OCI-LY3 (cell line): ENCODE measurements at regions not wholly inside any gene's neighbourhood (a gene's known extent, or its start where the extent isn't known, plus 50 kb on each side); places are given as distances from the start of the nearest gene placed in this dataset.

Source experiments
- H2AFZ ChIP-seq: fragments of 200-600, 300-600 bp; shearing (Covaris generic); 2 replicates; pipeline ENCODE4 v1.6.0; 2014; ENCODE audit warnings: antibody characterized with exemption, low read depth, low read length
- H3K27ac ChIP-seq: fragments of 200-600, 300-600 bp; sonication (generic); 2 replicates; pipeline ENCODE4 v1.5.1; 2014; ENCODE audit warnings: mild to moderate bottlenecking, low read length, moderate library complexity, mixed read lengths
- H3K27me3 ChIP-seq: fragments of 200-600, 300-600 bp; sonication (generic); 2 replicates; pipeline ENCODE4 v1.6.1; 2014; ENCODE audit warnings: low read depth, low read length, mixed read lengths
- H3K36me3 ChIP-seq: fragments of 200-600, 300-600 bp; sonication (generic); replicated peaks from 2 replicates; pipeline ENCODE3; 2014; ENCODE audit warnings: low read depth, low read length, mixed read lengths
- H3K4me1 ChIP-seq: fragments of 300-600, 200-600 bp; sonication (generic); 2 replicates; pipeline ENCODE4 v1.6.1; 2014; ENCODE audit warnings: low read length, mixed read lengths
- H3K4me2 ChIP-seq: fragments of 200-600, 300-600 bp; sonication (generic); 2 replicates; pipeline ENCODE4 v1.6.1; 2014; ENCODE audit warnings: low read length, mixed read lengths
- H3K4me3 ChIP-seq: fragments of 300-600, 200-600 bp; sonication (generic); 2 replicates; pipeline ENCODE4 v1.5.1; 2014; ENCODE audit warnings: antibody characterized with exemption, mild to moderate bottlenecking, low read length, moderate library complexity
- H3K79me2 ChIP-seq: fragments of 300-600, 200-600 bp; shearing (Covaris generic); 2 replicates; pipeline ENCODE4 v1.6.1; 2014; ENCODE audit warnings: mild to moderate bottlenecking, low read length, mixed read lengths
- H3K9ac ChIP-seq: fragments of 300-600, 200-600 bp; shearing (Covaris generic); 2 replicates; pipeline ENCODE4 v1.6.0; 2014; ENCODE audit warnings: mild to moderate bottlenecking, low read length, moderate library complexity
- H3K9me3 ChIP-seq: fragments of 200-600, 300-600 bp; shearing (Covaris generic); 2 replicates; pipeline ENCODE4 v1.6.1; 2014; ENCODE audit warnings: low read length, mixed read lengths; ENCODE audit not compliant: insufficient read depth
- H4K20me1 ChIP-seq: fragments of 200-600, 300-600 bp; sonication (generic); 2 replicates; pipeline ENCODE4 v1.6.1; 2016; ENCODE audit warnings: low read length, mixed read lengths; ENCODE audit not compliant: insufficient read depth
- EZH2phosphoT487 ChIP-seq: fragments of 200-600 bp; shearing (Covaris generic); IDR thresholded peaks from 2 replicates; pipeline ENCODE4 v1.6.1; 2018; ENCODE audit warnings: antibody characterized with exemption, mixed run types, low read depth
- TF ChIP-seq, protein P1 (sequence below): fragments of 200-600, 300-600 bp; sonication (generic); IDR thresholded peaks from 2 replicates; pipeline ENCODE4 v1.5.1; 2014; ENCODE audit warnings: antibody characterized with exemption, low read length, low read depth

DNA sequence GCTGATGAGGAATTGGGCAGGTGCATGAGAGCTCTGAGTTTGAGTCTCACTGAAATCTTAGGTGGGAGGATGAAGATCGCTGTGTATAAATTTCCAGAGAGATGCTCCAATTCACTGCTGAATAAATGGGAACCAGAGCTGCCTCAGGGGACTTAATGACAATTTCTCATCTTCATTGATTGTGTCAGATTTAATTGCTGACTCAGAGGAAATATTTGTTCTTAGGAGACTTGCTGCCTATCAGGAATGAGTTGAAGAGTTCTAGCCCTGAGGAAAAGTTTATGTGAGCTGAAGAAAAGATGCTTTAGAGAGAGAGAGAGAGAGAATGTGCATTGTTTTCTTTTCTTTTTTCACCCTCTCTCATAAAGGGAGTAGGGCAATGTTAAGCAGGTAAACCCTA is 827.5 kb upstream of the WWC1 start:
- no peak overlapping the region for H3K4me2 ChIP-seq
- no peak overlapping the region for H2AFZ ChIP-seq
- TF ChIP-seq EZH2phosphoT487, result no peak
- TF ChIP-seq, protein P1, sequence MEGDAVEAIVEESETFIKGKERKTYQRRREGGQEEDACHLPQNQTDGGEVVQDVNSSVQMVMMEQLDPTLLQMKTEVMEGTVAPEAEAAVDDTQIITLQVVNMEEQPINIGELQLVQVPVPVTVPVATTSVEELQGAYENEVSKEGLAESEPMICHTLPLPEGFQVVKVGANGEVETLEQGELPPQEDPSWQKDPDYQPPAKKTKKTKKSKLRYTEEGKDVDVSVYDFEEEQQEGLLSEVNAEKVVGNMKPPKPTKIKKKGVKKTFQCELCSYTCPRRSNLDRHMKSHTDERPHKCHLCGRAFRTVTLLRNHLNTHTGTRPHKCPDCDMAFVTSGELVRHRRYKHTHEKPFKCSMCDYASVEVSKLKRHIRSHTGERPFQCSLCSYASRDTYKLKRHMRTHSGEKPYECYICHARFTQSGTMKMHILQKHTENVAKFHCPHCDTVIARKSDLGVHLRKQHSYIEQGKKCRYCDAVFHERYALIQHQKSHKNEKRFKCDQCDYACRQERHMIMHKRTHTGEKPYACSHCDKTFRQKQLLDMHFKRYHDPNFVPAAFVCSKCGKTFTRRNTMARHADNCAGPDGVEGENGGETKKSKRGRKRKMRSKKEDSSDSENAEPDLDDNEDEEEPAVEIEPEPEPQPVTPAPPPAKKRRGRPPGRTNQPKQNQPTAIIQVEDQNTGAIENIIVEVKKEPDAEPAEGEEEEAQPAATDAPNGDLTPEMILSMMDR, result no peak

DNA sequence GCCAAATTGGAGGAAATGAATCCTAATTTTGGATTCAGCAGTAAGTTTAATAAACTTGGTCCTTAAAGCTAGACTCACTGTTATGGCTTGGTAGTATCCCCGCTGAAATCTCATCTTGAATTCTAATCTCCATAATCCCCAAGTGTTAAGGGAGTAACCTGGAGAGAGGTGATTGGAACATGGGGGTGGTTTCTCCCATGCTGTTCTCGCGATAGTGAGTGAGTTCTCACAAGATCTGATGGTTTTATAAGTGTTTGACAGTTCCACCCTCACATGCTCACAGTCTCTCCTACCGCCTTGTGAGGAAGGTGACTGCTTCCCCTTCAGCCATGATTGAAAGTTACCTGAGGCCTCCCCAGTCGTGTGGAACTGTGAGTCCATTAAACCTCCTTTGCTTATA is 824.5 kb upstream of the WWC1 start:
- no peaks in the 10 kb centered on the region for H3K4me1 ChIP-seq
- no peaks in the 10 kb centered on the region for H3K79me2 ChIP-seq
- H3K27ac ChIP-seq, result no peak overlapping the region
- H3K36me3 ChIP-seq, result no peaks in the 10 kb centered on the region
- H3K27me3 ChIP-seq, result no peaks in the 10 kb centered on the region
- H3K9ac ChIP-seq, result no peak overlapping the region
- H4K20me1 ChIP-seq, result no peaks in the 10 kb centered on the region
- no peak overlapping the region for H3K4me2 ChIP-seq
- no peak overlapping the region for H2AFZ ChIP-seq
- TF ChIP-seq, protein P1, result no peak
- TF ChIP-seq EZH2phosphoT487, result no peak
- no peaks in the 10 kb centered on the region for H3K9me3 ChIP-seq
- no peak overlapping the region for H3K4me3 ChIP-seq

More for the DNA sequence above, 827.5 kb upstream of the WWC1 start:
- no peaks in the 10 kb centered on the region for H3K79me2 ChIP-seq
- H3K9ac ChIP-seq, result no peak overlapping the region
- H3K27ac ChIP-seq, result no peak overlapping the region
- no peaks in the 10 kb centered on the region for H4K20me1 ChIP-seq
- H3K27me3 ChIP-seq, result no peaks in the 10 kb centered on the region
- no peaks in the 10 kb centered on the region for H3K36me3 ChIP-seq
- no peaks in the 10 kb centered on the region for H3K9me3 ChIP-seq
- no peak overlapping the region for H3K4me3 ChIP-seq
- H3K4me1 ChIP-seq, result no peaks in the 10 kb centered on the region

DNA sequence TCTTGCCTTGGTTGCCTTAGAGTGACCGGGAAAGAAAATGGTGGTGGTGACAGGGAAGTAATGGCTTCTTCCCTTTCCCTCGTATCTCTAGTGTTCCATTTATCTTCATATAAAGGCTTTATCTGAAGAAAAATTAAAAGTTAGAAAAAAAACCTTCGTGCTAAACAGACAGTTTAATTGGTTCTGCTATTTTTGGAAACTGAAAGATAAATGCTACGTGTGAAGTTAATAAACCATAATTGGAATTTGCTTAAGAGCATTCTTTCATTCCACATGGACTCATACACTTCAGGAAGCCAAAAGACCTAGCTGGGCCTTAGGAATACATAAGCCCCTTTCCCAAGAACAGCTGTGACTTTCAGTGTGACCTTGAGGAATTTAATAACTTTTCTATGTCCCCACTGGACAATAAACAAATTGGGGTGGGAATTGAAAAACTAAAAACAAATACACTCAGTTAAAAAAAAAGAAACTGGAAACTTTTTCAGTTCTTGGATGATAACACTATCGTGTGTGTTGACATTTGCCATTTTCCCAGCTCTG is 818.8 kb upstream of the WWC1 start:
- H3K27ac ChIP-seq, result no peak overlapping the region
- no peak overlapping the region for H3K4me3 ChIP-seq
- no peaks in the 10 kb centered on the region for H3K36me3 ChIP-seq
- no peaks in the 10 kb centered on the region for H4K20me1 ChIP-seq
- H3K4me2 ChIP-seq, result no peak overlapping the region
- H2AFZ ChIP-seq, result no peak overlapping the region
- no peaks in the 10 kb centered on the region for H3K9me3 ChIP-seq
- H3K4me1 ChIP-seq, result no peaks in the 10 kb centered on the region
- TF ChIP-seq, protein P1, result no peak
- TF ChIP-seq EZH2phosphoT487, result no peak
- H3K27me3 ChIP-seq, result no peaks in the 10 kb centered on the region
- no peaks in the 10 kb centered on the region for H3K79me2 ChIP-seq
- H3K9ac ChIP-seq, result no peak overlapping the region

DNA sequence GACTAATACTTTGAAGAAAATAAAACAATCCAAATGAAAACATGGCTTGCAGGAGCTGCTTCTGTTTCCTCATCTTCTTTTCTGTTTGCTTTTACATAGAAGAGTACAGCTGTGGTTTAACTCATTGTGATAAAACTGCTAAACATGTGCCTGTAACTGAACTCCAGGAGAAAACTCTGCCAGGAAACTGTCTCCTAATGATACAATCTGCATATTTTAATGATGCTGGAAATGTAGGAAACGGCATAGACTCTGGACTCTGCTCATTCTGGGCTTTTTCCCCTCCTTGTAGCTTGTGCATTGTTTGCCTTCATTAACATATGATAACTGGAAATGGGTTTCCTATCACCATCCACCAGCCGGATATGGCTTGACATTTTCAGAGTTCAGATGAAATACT is 813.3 kb upstream of the WWC1 start:
- TF ChIP-seq, protein P1, result no peak
- TF ChIP-seq EZH2phosphoT487, result no peak
- Histone ChIP-seq H3K4me3 (no peak overlapping the region), H3K9ac (no peak overlapping the region), H2AFZ (no peak overlapping the region), H3K27ac (no peak overlapping the region), H3K4me1 (no peaks in the 10 kb centered on the region), H3K27me3 (no peaks in the 10 kb centered on the region), H3K36me3 (no peaks in the 10 kb centered on the region), H3K79me2 (no peaks in the 10 kb centered on the region), H4K20me1 (no peaks in the 10 kb centered on the region), H3K4me2 (no peak overlapping the region), H3K9me3 (no peaks in the 10 kb centered on the region)
